ENCODE measurements at regions not wholly inside any gene's neighbourhood (a gene's known extent, or its start where the extent isn't known, plus 50 kb on each side); places are given as distances from the start of the nearest gene placed in this dataset.

DNA sequence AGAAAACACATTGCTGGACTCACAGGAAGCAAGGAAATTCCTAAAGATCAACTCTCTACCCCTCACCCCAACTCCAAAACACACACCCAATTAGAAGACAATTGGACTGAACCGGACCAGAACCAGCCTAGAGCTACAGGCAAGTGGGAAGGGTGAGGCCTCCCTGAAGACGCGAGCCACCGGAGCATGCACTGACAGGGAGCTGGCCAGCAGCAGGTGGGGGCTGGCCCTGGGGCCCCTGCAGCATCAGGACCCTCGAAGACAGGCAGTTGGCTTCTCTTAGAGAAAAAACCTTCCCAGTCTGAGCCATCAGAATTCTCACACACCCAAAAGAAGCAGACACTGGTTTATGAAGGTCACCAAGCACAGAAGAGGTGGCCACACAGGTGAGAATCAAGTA is 209.5 kb upstream of the DIO3 start:
- no peaks in the 10 kb centered on the region for H3K4me1 ChIP-seq (ENCODE audit: low read length)
- no peaks in the 10 kb centered on the region for H3K79me2 ChIP-seq (ENCODE audit: low read length)
- TF ChIP-seq CTCF (IDR thresholded peaks at IDR 0.05; ENCODE audit: low read depth, low read length) (no peak), EZH2phosphoT487 (IDR thresholded peaks at IDR 0.05; ENCODE audit: low read depth) (no peak)
- H3K4me3 ChIP-seq (ENCODE audit: low read length) = no peak overlapping the region
- H3K27me3 ChIP-seq (ENCODE audit: low read depth, low read length) = no peaks in the 10 kb centered on the region
- H4K20me1 ChIP-seq (ENCODE audit: insufficient read depth, low read length) = no peaks in the 10 kb centered on the region
- no peak overlapping the region for H3K27ac ChIP-seq (ENCODE audit: low read length)
- no peaks in the 10 kb centered on the region for H3K36me3 ChIP-seq (replicated peaks; ENCODE audit: low read depth, low read length)
- H3K9ac ChIP-seq (ENCODE audit: low read length) = no peak overlapping the region
- H3K4me2 ChIP-seq (ENCODE audit: low read length) = no peak overlapping the region
- H3K9me3 ChIP-seq (ENCODE audit: insufficient read depth, low read length) = no peaks in the 10 kb centered on the region
- no peak overlapping the region for H2AFZ ChIP-seq (ENCODE audit: low read depth, low read length)

- Histone ChIP-seq H4K20me1 (ENCODE audit: insufficient read depth, low read length) (no peaks in the 10 kb centered on the region), H3K36me3 (replicated peaks; ENCODE audit: low read depth, low read length) (no peaks in the 10 kb centered on the region)
These were observed 208.7 kb upstream of the DIO3 start for GRCh38 chr14:101352567-101352966.

GRCh38 chr14:101353422-101353821 is 207.9 kb upstream of the DIO3 start:
- no peak for TF ChIP-seq EZH2phosphoT487 (IDR thresholded peaks at IDR 0.05; ENCODE audit: low read depth)
- no peak for TF ChIP-seq CTCF (IDR thresholded peaks at IDR 0.05; ENCODE audit: low read depth, low read length)
- no peaks in the 10 kb centered on the region for H3K79me2 ChIP-seq (ENCODE audit: low read length)
- H3K9ac ChIP-seq (ENCODE audit: low read length) = no peak overlapping the region
- no peak overlapping the region for H3K4me2 ChIP-seq (ENCODE audit: low read length)
- H3K27ac ChIP-seq (ENCODE audit: low read length) = no peak overlapping the region
- no peaks in the 10 kb centered on the region for H4K20me1 ChIP-seq (ENCODE audit: insufficient read depth, low read length)
- H3K36me3 ChIP-seq (replicated peaks; ENCODE audit: low read depth, low read length) = no peaks in the 10 kb centered on the region
- no peaks in the 10 kb centered on the region for H3K9me3 ChIP-seq (ENCODE audit: insufficient read depth, low read length)
- H3K4me3 ChIP-seq (ENCODE audit: low read length) = no peak overlapping the region
- no peaks in the 10 kb centered on the region for H3K4me1 ChIP-seq (ENCODE audit: low read length)
- no peak overlapping the region for H2AFZ ChIP-seq (ENCODE audit: low read depth, low read length)
- no peaks in the 10 kb centered on the region for H3K27me3 ChIP-seq (ENCODE audit: low read depth, low read length)

More at GRCh38 chr14:101352567-101352966, 208.7 kb upstream of the DIO3 start:
- Histone ChIP-seq H3K27ac (ENCODE audit: low read length) (no peak overlapping the region), H3K4me2 (ENCODE audit: low read length) (no peak overlapping the region), H3K79me2 (ENCODE audit: low read length) (no peaks in the 10 kb centered on the region), H3K4me3 (ENCODE audit: low read length) (no peak overlapping the region), H3K9ac (ENCODE audit: low read length) (no peak overlapping the region), H2AFZ (ENCODE audit: low read depth, low read length) (no peak overlapping the region), H3K4me1 (ENCODE audit: low read length) (no peaks in the 10 kb centered on the region), H3K27me3 (ENCODE audit: low read depth, low read length) (no peaks in the 10 kb centered on the region), H3K9me3 (ENCODE audit: insufficient read depth, low read length) (no peaks in the 10 kb centered on the region)
- TF ChIP-seq EZH2phosphoT487 (IDR thresholded peaks at IDR 0.05; ENCODE audit: low read depth) = no peak
- no peak for TF ChIP-seq CTCF (IDR thresholded peaks at IDR 0.05; ENCODE audit: low read depth, low read length)

DNA sequence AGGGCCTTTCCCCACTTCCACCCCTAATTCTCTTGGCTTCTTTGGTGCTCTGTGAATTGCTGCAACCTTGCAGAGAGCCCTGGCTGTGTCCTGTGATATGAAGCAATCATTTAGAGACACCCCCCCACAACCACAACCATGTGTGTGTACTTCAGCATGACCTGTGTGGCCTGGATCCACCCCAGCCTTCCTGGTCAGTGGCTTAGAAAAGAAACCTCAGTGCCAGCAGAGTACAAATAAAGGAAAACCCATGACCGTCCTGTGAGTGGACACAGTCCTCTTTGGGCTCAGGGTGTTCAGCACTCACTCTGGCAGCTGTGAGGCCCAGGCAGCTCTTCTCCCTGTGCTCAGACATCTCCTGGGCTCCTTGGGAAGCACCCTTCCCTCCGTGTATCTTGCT is 206.6 kb upstream of the DIO3 start:
- H3K4me1 ChIP-seq (ENCODE audit: low read length) = no peaks in the 10 kb centered on the region
- TF ChIP-seq EZH2phosphoT487 (IDR thresholded peaks at IDR 0.05; ENCODE audit: low read depth) (no peak), CTCF (IDR thresholded peaks at IDR 0.05; ENCODE audit: low read depth, low read length) (no peak)
- no peaks in the 10 kb centered on the region for H3K79me2 ChIP-seq (ENCODE audit: low read length)
- no peaks in the 10 kb centered on the region for H3K27me3 ChIP-seq (ENCODE audit: low read depth, low read length)
- no peaks in the 10 kb centered on the region for H4K20me1 ChIP-seq (ENCODE audit: insufficient read depth, low read length)
- no peak overlapping the region for H2AFZ ChIP-seq (ENCODE audit: low read depth, low read length)
- no peaks in the 10 kb centered on the region for H3K36me3 ChIP-seq (replicated peaks; ENCODE audit: low read depth, low read length)
- H3K9me3 ChIP-seq (ENCODE audit: insufficient read depth, low read length) = no peaks in the 10 kb centered on the region
- H3K4me2 ChIP-seq (ENCODE audit: low read length) = no peak overlapping the region
- H3K4me3 ChIP-seq (ENCODE audit: low read length) = no peak overlapping the region
- H3K27ac ChIP-seq (ENCODE audit: low read length) = no peak overlapping the region
- H3K9ac ChIP-seq (ENCODE audit: low read length) = no peak overlapping the region

All from OCI-LY3 (cell line).